ENCODE measurements at regions not wholly inside any gene's neighbourhood (a gene's known extent, or its start where the extent isn't known, plus 50 kb on each side); places are given as distances from the start of the nearest gene placed in this dataset.

DNA sequence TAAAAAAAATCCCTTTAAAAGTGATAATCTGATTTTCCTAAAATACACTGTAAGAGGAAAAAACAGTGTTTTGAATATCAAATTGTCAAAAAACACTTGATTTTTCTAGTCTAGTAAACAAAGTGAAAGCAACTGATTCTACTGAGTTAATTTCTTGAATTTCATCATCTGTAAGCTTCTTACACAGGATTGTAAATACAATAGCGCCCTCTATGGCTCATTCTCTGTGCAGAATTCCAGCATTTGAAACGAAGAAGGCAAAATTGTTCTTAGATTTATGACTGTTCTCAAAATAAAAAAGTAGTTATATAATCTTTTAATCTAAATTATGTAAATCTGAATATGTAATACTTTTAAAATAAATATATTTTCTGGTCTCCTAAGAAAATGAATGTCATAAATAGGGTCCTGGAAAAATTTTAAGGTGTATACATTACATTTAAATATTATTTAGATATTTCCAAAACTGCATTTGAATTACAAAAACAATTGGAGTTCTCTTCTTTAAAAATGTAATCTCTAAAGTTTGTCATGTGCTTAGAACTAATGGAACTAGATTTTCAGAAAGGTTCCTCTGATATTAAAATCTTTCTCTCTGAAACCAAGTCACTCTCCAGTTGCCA lies 176.9 kb upstream of the MC4R start:
- ATAC-seq (no peak), DNase-seq (no peak)
- intact Hi-C loops (cut with DNase I), result loop anchor here in 1 of 2 donors (5.0 kb wide), 1 partner anchor 562 kb away; no protein-coding TSS in a partner anchor

DNA sequence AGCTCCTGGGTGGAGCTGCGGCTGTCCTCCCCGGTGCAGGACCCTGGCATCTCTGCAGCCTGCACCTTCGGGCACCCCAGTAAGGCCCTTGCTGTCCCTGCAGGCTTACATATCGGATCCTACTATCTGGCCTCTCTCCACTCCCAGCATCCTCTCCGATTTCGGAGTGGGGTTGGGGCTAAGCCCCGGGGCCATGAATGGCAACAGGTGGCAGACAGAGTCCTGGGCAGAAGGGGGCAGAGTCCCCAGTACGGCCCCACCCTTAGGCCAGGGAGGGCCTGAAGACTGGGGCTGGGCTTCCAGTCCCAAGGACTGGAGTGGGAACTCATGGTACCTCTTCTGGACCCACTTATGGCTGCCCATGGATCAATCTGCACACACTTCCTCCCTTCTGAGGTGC lies 180.4 kb upstream of the MC4R start:
- intact Hi-C loops (cut with DNase I), result loop anchor here in 1 of 2 donors (5.0 kb wide), 1 partner anchor 716 kb away; no protein-coding TSS in a partner anchor
- DNase-seq (no peak), ATAC-seq (no peak)

DNA sequence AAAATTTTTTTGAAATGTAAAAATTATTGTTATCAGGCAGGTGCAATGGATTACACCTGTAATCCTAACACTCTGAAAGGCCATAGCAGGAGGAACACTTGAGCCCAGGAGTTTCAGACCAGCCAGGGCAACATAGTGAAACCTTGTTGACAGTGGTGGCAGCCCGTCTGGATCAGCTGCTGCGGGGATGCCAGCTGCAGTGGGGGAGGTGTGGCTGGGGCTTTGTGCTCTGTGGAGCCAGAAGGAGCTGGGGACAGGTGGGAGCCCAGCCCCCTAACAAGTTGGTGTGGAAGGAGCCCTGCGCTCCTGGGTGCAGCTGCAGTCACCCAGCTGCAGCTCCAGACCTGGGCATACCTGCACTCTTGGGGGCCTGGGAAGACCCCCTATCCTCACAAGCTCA lies 182.4 kb upstream of the MC4R start:
- DNase-seq (no peak), ATAC-seq (no peak)
- intact Hi-C loops (cut with DNase I), result loop anchor here in 1 of 2 donors (5.0 kb wide), 1 partner anchor 718 kb away; no protein-coding TSS in a partner anchor

DNA sequence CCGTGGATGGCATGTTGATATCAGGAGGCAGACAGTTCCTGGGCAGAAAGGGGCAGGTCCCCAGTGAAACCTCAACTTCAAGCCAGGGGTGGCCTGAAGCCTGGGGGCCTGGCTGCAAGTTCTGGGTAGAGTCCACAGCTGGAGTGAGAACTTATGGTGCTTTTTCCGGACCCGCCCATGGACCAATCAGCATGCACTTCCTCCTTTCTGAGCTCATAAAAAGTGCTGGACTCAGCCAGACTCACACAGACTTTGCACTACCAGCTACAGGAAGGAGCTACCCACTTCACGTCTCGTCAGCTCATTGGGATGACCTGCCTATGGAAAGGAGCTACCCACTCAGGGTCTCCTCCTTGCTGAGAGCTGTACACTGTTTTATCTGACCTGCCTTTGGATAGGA lies 183.1 kb upstream of the MC4R start:
- no peak for ATAC-seq
- intact Hi-C loops (cut with DNase I), result no loop called here
- DNase-seq, result no peak

DNA sequence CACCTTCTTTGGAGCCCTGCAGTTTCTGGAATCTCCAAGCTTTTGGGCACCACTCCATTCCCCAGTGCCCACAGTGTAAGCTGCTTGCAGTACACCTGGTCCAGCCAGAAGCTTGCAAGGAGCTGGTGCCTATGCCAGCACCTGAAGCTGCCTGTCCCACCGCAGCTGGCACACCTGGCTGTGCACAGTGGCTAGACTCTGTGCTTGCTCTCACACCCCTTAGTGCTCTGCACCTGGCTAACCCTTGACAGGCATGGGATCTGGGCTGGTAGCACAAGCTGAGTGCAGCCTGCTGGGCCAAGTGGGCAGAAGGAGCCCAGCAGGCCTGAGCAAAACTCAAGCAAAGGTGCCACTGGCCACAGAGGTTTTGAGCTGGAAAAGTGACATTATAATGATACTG lies 183.8 kb upstream of the MC4R start:
- DNase-seq, result no peak
- intact Hi-C loops (cut with DNase I), result no loop called here
- ATAC-seq, result no peak

DNA sequence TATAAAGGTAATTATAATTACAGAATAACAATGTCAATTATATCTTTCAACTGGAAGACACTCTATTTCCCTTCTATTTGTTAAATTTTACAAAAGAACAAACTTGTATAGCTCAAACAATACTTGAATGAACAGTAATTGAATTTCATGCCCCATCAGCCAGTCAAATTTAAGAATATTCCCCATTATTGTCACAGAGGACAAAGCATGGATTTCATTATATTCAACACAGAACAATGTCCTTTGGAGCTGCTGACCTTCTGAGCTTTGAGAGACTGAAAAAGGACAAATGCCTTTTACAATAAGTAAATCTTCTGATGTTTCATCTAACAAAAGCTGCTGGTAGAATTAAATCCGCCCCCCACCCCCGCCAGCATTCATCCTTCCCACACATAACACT lies 187.5 kb upstream of the MC4R start:
- ATAC-seq (no peak), DNase-seq (no peak)
- intact Hi-C loops (cut with DNase I), result no loop called here

DNA sequence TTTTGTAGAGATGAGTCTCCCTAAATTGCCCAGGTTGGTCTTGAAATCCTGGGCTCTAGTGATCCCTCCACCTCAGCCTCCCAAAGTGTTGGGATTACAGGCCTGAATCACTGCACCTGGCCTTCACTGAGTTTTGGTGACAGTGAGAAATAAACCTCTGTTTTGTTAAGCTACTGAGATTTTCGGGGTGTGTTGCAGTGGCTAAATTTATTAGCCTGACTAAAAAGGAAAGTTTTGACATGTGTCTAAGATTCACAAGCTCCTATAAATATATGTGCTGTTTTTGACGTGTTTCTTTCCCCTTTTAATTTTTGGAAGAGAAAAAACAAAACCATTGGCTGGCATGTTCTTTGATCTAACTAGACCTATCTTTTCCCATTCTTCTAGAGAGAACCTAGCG lies 190.5 kb upstream of the MC4R start:
- DNase-seq, result no peak
- no peak for ATAC-seq
- intact Hi-C loops (cut with DNase I), result no loop called here

DNA sequence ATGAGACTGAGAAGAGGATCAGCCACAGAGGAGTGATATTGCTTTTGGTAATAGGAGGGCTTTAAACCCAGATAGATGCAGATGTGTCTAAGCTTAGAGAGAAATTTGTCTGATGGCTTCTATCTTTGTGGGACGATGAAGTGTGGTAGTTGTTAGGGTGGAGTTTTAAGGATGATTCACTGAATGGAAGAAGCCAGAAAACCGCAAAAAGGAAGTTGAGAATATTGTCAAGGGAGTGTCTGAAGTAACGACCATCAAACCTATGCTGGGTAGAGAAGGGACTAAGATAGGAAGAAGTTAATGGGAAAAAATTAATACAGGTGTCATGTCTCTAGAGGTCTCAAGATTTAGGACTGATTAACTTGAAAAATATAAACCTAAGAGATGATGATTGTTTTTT lies 195.6 kb upstream of the MC4R start:
- DNase-seq (no peak), ATAC-seq (no peak)
- intact Hi-C loops (cut with DNase I), result no loop called here

DNA sequence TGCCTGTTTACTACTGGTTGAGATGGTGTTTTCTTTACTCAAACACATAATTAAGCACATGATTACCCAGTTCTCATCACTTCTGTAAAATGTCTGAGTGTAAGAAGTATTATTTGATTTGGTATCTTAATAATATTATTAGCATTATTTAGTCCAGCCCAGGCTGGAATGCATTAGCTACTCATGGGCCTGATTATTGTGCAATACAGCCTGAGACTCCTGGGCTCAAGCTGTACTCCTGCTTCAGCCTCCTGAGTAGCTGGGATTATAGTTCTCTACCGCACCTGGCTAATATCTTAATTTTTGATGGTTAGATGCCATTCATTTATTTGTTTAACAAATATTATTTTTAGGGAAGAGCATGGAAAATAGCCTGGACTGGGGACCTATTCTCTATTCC lies 197.6 kb upstream of the MC4R start:
- DNase-seq (no peak), ATAC-seq (no peak)
- intact Hi-C loops (cut with DNase I), result no loop called here

DNA sequence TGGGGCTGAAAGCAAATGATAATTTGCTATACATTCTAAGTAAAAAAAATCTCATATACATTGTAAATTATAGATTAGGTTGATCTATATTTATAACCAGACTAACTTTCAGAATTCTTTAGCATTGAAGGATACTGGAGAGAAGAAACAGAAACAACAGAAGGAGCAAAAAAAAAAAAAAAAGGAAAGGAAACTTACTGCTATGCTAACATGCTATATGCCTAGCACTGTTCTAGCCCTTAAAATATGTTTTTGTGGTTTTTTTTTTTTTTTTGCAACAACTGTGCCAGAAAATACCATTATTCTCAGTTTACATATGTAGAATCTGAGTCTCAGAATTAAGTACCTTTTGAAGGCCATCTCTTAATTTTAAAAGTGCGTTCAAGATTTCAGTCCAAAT lies 204.9 kb upstream of the MC4R start:
- intact Hi-C loops (cut with DNase I), result no loop called here
- DNase-seq, result no peak
- no peak for ATAC-seq

DNA sequence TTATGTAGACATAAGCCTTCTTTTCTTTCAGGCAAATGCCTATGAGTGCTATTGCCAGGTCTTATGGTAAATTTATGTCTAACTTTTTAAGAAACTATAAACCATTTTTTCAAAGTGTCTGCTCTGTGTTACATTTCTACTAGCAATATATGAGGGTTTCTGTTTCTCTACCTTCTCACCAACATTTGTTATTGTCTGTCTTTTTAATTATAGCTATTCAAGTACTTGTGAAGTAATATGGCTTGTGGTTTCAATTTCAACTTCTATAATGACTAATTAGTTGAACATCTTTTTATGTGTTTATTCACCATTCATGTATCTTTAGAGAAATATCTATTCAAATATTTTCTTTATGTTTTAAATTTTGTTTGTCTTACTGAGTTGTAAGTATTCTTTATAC lies 213.1 kb upstream of the MC4R start:
- DNase-seq (no peak), ATAC-seq (no peak)
- intact Hi-C loops (cut with DNase I), result no loop called here

DNA sequence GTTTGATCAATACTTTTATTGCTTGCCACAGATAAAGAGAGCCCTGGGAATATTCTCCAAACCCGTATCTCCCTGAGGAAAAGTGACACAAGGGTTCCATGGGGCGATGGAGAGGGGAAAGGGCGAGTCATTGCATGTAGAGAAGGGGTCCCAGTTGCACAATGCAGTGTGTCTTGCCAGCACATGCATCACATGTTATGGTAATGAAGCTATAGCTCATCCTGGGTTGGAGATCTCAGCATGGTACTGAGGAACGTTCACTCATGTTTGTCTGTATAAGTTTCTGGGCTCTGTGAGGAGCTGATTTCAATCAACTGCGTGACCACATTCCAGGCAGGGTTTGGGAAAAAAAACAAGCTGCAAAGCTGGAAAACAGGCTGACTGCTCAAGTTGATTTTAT lies 220.7 kb upstream of the MC4R start:
- DNase-seq, result no peak
- intact Hi-C loops (cut with DNase I), result no loop called here
- no peak for ATAC-seq

DNA sequence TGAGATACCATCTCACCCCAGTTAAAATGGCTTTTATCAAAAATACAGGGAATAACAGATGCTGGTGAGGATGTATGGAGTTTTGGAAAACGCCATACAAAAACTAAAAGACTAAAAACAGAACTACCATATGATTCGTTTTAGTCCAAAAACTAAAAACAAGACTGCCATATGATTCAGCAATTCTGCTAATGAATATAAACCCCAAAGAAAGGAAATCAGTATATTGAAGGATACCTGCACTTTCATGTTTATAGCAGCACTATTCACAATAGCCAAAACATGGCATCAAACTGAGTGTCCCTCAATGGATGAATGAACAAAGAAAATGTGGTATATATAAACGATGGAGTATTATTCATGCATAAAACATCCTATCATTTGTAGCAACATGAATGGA lies 224.4 kb upstream of the MC4R start:
- ATAC-seq, result no peak
- intact Hi-C loops (cut with DNase I), result no loop called here

DNA sequence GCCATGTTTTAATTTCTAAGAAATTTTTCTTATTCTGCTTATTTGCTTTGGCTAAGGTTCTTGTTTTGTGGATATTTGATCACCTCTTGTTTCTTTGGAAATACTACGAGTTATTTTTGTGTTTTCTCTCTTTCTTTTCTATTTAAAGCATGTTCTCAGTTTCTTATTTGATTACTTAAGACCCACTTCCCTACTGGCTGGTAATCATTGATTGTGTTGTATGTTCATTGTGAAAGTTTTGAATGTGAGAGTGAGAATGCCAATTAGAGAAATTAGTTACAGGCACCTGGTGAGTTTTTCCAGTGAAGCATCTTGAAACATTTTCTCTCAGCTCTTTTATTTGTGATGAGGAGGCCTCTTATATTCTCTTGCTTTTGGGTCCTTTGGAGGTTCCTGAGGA lies 226.7 kb upstream of the MC4R start:
- intact Hi-C loops (cut with DNase I), result no loop called here
- no peak for DNase-seq
- ATAC-seq, result no peak

More for the DNA sequence above, 224.4 kb upstream of the MC4R start:
- DNase-seq, result no peak

DNA sequence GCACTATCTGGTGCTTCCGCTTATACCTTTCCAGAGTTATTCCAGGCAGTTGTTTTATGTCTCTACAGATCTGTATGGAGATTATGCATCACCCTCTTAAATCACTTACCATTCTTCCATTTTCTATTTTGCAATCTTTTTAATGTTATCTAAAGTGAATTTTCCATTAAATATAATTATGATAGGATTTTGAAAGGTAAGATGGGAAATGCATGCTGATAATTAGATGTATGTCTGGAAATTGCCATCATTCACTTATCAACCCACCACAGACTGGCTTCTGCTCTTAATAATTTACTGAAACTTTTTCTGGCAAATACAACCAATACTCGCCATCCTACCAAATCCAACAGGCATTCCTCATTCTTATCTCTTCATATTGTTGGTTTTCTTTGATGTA lies 227.4 kb upstream of the MC4R start:
- ATAC-seq (no peak), DNase-seq (no peak)

DNA sequence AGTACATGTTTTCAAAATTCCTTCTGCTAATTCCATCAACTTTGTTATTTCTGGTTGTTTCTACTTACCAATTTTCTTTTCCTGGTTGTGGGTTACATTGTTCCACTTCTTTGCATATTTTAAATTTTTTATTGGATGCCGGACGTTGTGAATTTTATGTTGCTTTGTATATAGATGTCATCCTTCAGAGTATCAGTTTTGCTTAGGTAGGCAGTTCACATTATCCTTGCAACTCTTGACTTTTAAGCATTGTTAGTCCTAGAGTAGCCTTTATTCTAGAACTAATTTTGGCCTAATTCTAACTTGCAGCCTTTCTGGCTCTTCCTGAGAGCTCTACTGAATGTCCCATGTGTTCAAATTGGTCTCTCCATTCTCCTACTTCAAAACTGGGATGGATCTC lies 228.7 kb upstream of the MC4R start:
- intact Hi-C loops (cut with DNase I), result no loop called here
- ATAC-seq (no peak), DNase-seq (no peak)

More for the DNA sequence above, 227.4 kb upstream of the MC4R start:
- intact Hi-C loops (cut with DNase I), result no loop called here

DNA sequence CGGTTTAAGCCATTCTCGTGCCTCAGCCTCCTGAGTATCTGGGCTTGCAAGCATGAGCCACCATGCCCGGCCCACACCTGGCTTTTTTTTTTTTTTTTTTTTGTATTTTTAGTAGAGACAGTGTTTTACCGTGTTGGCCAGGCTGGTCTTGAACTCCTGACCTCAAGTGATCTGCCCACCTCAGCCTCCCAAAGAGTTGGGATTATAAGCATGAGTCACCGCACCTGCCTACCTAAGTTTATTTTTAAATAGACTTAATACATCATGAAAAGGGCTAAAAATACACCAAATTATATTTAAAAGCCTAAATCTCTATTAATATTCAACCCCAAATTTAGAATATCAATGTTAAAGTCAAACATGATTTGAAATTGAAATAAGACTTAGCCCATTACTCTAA lies 250.8 kb upstream of the MC4R start:
- intact Hi-C loops (cut with DNase I), result no loop called here
- no peak for DNase-seq

DNA sequence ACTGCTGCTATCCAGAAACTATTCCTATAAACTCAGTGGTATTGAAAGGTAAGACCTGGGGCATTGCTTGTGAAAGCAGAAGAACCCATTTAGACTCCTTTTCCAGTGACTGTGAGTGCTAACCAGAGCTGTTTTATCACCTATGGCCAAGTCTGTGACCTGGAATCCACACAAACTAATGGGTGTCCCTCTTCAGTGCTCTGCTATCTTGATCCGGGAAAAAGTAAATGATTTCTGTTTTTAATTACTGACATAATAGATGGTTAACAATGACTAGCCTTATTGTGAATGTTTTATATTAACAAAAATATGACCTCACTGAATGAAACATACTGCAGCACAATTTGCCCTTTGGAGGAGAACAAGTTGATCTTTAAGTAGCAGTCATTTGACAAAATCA lies 251.6 kb upstream of the MC4R start:
- DNase-seq (no peak), ATAC-seq (no peak)
- intact Hi-C loops (cut with DNase I), result no loop called here

More for the DNA sequence above, 250.8 kb upstream of the MC4R start:
- no peak for ATAC-seq

DNA sequence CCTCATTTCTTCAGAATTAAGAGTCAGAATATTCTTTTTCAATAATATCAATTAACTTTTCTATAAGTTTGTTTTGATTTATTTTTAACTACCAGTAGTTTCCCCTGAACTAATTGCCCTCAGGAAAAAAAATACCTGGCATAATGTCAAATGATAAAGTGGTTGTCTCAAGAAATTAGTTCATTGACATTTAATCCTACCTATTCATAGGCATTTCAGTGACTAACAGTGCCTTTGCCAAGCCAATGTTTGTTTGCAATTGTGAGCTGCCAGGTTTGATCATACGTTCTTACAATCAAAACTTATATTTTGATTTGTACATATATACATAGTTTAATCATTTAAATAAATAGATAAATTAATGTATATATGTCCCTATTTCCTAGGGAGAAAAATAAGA lies 267.3 kb upstream of the MC4R start:
- intact Hi-C loops (cut with DNase I), result no loop called here
- DNase-seq (no peak), ATAC-seq (no peak)

DNA sequence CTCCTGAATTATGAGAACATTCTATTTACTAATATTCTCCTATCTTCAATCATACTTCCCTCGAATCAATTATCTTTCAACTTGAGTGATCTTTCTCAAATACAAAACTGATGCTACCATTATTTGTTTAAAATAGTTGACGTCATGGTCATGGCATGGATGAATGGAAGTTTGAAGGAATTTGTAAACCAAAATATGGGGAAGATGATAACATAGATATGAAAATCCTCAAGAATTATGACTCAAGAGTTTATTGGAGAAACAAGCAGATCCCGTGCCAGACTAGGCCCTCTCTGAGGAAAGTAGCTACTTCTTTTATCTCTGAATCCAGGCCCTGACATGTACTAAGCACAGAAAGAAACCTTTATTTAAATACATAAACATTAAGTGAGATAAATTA lies 270.4 kb upstream of the MC4R start:
- no peak for DNase-seq
- intact Hi-C loops (cut with DNase I), result no loop called here
- no peak for ATAC-seq

DNA sequence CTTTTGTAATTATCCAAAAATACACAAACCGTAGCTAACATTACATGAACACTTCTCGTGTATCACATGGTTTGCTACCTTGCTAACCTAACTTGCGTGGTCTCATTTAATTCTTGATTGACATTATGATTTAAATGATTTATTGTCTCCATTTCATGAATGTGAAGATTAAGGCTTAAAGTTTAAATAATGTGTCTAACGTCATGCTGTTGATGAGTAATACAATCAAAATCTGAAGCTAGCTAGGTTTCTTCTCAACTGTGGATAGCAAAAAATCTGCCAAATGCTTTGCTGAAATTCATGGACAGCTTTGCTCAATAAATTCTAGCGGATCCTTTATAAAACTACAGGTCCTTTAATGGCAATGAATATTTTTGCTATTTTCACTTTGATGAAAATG lies 274.1 kb upstream of the MC4R start:
- ATAC-seq, result no peak
- no peak for DNase-seq
- intact Hi-C loops (cut with DNase I), result no loop called here

DNA sequence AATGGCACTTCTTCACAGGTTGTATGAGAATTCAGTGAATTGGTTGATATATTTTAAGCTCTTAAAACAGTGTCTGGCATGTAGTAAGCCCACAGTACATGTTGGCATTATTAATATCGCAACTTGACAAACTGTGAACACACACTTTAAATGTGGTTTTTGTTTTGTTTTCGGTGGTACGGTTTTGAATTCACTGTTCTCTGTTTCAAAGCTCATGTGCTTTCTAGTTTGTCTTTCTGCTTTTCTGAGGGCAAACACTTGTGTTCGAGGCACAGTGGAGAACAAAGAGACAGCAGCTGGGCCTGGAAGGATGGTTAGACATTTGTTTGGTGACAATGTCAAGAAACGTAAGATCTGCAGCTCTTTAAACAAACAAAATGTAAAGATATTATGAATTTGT lies 276.5 kb upstream of the MC4R start:
- DNase-seq (no peak), ATAC-seq (no peak)
- intact Hi-C loops (cut with DNase I), result no loop called here
